ENCODE measurements at regions not wholly inside any gene's neighbourhood (a gene's known extent, or its start where the extent isn't known, plus 50 kb on each side); places are given as distances from the start of the nearest gene placed in this dataset.

DNA sequence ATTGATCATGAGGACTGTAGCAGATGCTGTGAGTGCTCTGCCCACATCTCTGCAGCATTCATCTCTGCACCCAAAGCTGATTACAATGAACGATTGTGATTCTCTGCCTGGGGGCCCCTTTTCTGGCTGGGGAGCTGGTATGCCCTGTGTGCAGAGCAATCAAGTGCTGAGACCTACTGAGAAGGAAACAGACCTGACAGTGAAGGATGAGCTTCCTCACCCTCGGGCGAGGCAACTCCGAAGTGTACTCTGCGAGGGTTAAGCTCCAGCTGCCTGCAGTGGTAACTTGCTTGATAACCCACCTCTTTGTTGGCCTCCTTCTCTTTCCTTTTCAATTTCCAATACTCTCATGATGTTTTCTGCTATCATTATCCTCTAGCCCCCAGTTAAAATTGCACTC lies 56.0 kb upstream of the ADRA1D start:
- no peak for DNase-seq (ENCODE audit: low read depth)
- TF ChIP-seq, protein P1, sequence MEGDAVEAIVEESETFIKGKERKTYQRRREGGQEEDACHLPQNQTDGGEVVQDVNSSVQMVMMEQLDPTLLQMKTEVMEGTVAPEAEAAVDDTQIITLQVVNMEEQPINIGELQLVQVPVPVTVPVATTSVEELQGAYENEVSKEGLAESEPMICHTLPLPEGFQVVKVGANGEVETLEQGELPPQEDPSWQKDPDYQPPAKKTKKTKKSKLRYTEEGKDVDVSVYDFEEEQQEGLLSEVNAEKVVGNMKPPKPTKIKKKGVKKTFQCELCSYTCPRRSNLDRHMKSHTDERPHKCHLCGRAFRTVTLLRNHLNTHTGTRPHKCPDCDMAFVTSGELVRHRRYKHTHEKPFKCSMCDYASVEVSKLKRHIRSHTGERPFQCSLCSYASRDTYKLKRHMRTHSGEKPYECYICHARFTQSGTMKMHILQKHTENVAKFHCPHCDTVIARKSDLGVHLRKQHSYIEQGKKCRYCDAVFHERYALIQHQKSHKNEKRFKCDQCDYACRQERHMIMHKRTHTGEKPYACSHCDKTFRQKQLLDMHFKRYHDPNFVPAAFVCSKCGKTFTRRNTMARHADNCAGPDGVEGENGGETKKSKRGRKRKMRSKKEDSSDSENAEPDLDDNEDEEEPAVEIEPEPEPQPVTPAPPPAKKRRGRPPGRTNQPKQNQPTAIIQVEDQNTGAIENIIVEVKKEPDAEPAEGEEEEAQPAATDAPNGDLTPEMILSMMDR (IDR thresholded peaks at IDR 0.05; ENCODE audit: low read depth, low read length, missing control alignments): no peak
- H3K4me3 ChIP-seq (ENCODE audit: low read depth, low read length): no peak overlapping the region

GRCh38 chr20:4304601-4305000 lies 55.5 kb upstream of the ADRA1D start:
- TF ChIP-seq, protein P1 (IDR thresholded peaks at IDR 0.05; ENCODE audit: low read depth, low read length, missing control alignments): no peak
- no peak for DNase-seq (ENCODE audit: low read depth)
- no peak overlapping the region for H3K4me3 ChIP-seq (ENCODE audit: low read depth, low read length)

GRCh38 chr20:4303136-4303535 lies 54.0 kb upstream of the ADRA1D start:
- H3K4me3 ChIP-seq (ENCODE audit: low read depth, low read length): no peak overlapping the region
- no peak for DNase-seq (ENCODE audit: low read depth)
- TF ChIP-seq, protein P1 (IDR thresholded peaks at IDR 0.05; ENCODE audit: low read depth, low read length, missing control alignments): no peak

DNA sequence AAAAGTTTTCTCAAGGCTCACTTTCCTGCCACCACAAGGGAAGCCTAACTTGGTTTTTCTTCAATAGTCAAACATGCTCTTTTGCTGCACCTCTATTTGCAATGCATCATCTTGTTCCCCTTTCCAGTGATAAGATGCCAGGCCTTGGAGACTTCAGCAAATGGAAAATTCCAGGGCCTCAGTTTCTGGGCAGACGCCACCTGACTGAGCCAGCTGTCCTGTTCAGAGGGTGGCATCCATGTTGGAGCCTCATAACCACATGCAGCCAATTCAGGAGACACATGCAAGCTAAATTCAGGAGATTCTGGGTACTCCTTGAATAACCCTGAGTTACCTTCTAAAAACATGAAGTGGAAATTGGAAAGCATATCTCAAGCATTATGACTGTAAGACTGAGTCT lies 51.8 kb upstream of the ADRA1D start:
- DNase-seq (ENCODE audit: low read depth): no peak
- H3K4me3 ChIP-seq (ENCODE audit: low read depth, low read length): no peak overlapping the region
- TF ChIP-seq, protein P1 (IDR thresholded peaks at IDR 0.05; ENCODE audit: low read depth, low read length, missing control alignments): no peak

GRCh38 chr20:4300401-4300800 lies 51.3 kb upstream of the ADRA1D start:
- TF ChIP-seq, protein P1 (IDR thresholded peaks at IDR 0.05; ENCODE audit: low read depth, low read length, missing control alignments): no peak
- no peak for DNase-seq (ENCODE audit: low read depth)

DNA sequence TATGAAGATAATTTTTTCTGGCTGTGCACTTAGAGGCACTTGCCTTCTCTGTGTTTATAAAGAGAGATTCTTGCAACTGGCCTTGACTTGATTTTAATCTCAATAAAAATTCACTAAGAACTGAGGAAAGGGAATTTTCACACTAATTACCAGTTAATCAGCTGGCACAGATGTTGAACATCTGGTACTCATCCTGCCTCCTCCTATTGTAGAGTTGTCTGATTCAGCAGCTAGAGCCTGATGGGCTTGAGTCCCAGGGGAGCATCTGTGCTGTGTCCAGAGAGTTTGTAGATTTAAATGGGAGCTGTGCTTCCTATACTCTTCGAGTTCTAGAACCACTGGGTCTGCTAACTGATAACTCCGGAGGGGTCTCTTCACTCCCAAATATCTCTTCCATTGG lies 50.7 kb upstream of the ADRA1D start:
- no peak overlapping the region for H3K4me3 ChIP-seq (ENCODE audit: low read depth, low read length)
- no peak for DNase-seq (ENCODE audit: low read depth)
- TF ChIP-seq, protein P1 (IDR thresholded peaks at IDR 0.05; ENCODE audit: low read depth, low read length, missing control alignments): no peak

More at GRCh38 chr20:4300401-4300800, 51.3 kb upstream of the ADRA1D start:
- no peak overlapping the region for H3K4me3 ChIP-seq (ENCODE audit: low read depth, low read length)

DNA sequence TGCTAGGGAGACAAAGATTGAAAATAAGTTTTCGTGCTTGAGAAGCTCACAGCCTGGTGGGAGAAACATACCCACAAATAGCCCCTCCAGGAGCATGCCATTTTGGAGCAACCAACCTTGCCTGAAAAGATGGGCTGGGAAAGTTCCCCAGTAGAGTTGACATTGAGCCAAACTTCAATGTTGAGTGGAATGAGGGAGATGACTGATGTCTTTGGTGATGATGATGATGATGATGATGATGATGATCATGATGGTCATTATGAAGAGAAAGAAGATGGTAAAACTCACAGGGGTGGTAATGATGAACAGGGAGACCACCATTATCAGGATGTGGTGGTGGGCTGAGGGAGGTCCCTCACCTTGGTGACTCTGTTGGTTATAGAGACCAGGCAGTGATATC lies 50.1 kb upstream of the ADRA1D start:
- DNase-seq (ENCODE audit: low read depth): no peak
- TF ChIP-seq, protein P1 (IDR thresholded peaks at IDR 0.05; ENCODE audit: low read depth, low read length, missing control alignments): no peak
- H3K4me3 ChIP-seq (ENCODE audit: low read depth, low read length): no peak overlapping the region
